NCI-H1694 treated with DMSO at 0.1 percent for 48 hours (cell line): ENCODE measurements at regions not wholly inside any gene's neighbourhood (a gene's known extent, or its start where the extent isn't known, plus 50 kb on each side); places are given as distances from the start of the nearest gene placed in this dataset.
"Not testable (repeated sequence)": the region's sequence is repeated elsewhere in the genome, so short reads cannot be mapped to it uniquely, and the experiment has no call there.

Source experiments
- DNase-seq: peaks from one replicate; lab custom pipeline; 2025; lab: John Stamatoyannopoulos, UW

- DNase-seq: no peak
Measured at GRCh38 chr2:3899536-3900155, 196.3 kb downstream of the DCDC2C start.

DNA sequence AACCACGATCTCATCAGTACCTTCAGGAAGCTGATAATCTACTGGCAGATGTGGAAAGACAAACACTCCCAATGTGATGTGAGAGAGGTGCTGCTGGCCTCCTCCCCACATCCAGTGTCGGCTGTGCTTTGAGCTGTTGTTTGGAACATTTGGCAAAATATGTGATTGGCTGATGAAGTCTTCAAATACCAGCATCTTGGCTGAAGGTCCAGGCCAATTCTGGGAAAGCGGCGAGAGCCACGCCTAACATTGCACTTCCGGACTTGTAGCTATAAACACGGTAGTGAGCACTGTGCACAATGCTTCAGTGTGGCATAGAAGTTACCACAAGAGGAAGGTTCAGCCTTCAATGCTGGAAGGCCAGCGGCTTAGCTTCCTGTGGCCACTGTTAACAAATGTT is 198.8 kb downstream of the DCDC2C start:
- DNase-seq: no peak

GRCh38 chr2:3904061-3904460 is 200.7 kb downstream of the DCDC2C start:
- DNase-seq: no peak

- not testable (repeated sequence) for DNase-seq
Measured at GRCh38 chr2:3908498-3908897, 205.1 kb downstream of the DCDC2C start.

DNA sequence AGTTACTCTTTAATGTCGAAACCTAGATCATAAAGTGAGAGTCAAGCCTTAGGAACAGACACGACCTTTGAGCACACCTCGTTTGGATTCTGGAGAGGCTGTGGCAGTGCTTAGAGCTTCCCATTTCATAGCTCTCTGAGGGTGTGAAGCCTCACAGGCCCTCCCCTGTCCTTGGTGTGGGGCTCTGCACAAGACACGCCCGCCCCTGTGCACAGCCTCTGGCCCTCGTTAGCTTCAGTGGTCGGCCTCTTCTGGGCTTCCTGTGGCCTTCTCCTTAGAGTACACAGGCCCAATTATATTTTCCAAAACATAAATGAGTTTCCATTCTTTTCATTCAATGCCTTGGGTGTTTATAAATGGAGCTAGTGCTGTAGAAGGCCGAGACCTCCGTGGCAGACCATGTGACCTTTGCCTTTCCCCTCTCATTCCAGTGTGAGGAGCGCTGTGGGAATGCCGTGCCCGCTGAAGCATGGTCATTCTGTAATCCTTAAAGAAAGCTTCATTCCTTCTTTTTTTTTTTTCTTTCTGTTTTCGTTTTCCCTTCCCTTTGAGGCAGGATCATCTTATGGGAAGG is 208.6 kb downstream of the DCDC2C start:
- DNase-seq: no peak

DNA sequence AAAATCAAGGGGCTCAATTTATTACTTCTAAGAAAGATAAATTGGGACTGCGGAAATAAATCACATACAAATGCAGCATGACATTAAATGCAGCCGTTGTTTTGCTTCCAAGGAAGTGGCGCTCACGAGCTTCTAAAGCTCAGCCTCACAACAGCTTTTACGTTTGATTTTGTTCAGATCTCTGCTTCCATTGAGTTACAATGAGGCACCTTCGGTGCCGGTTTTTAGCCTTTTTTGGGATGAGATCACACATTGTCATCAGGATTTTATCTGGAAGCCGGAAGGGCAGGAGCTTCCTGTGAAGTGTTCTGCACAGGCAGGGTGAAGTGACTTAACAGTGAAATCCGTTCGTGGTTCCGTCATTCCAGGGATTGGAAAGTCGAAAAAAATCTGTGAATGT is 209.8 kb downstream of the DCDC2C start:
- no peak for DNase-seq

- no peak for DNase-seq
Measured at GRCh38 chr2:3914241-3914640, 210.9 kb downstream of the DCDC2C start.

DNA sequence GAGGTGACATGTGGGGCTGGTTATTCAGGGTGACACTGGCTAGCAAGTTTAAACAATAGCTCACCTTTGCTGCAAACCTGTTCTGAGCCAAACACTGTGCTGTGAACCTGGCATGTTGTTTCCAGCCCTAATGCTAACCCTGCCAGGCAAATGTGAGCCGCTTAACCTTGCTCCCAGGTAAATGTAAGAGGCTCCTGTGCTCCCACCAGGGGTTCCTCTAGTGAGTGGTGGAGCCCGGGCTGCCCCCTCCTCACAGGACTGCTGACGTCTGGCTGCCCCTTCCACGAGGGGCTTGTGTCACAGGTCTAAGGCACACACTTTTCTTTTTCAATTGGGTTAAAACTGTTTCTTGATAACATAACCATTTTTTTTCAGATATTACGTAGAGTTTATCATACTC is 223.7 kb downstream of the DCDC2C start:
- DNase-seq: no peak

GRCh38 chr2:3929374-3929773 is 226.0 kb downstream of the DCDC2C start:
- DNase-seq: no peak

DNA sequence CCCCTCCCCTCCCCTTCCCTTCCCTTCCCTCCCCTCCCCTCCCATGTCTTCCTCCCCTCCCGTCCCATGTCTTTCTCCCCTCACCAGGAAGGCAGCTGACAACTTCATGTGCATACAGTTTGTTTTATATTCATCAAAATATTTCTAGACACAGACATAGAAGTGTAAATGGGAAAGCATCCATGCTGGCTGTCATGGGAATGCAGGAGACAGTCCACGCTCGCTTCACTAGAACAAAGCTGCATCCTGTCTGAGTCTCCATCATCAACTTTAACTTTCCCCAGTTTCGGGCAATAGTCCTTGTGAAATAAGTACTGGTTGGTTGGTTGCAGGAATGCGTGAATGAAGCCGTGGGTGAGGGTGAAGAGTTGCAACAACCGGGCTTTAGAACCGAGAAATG is 226.9 kb downstream of the DCDC2C start:
- no peak for DNase-seq

DNA sequence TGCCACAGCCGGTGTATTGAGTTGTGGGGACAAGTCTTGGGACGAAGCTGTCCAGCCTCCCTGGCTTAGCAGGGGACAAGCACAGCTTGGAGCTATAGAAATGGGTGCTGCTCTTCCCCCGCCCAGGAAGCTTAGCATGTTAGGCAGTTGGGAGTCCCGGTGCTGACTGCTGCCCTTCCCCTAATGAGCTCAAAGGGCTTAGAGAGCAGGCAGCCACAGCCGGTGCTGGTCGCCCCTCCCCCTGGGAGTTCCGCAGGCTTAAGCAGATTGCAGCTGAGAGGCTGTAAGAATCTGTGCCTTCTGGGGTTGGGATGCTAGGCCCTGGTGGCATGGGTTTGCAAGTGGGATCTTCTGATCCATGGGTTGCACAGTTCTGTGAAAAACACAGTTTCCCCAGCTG is 237.3 kb downstream of the DCDC2C start:
- DNase-seq: no peak

GRCh38 chr2:3942841-3943240 is 239.5 kb downstream of the DCDC2C start:
- DNase-seq: no peak

GRCh38 chr2:3944071-3944470 is 240.7 kb downstream of the DCDC2C start:
- no peak for DNase-seq

- no peak for DNase-seq
Measured at GRCh38 chr2:3944841-3945240, 241.5 kb downstream of the DCDC2C start.

- no peak for DNase-seq
Measured at GRCh38 chr2:3948191-3948590, 244.8 kb downstream of the DCDC2C start.

- no peak for DNase-seq
Measured at GRCh38 chr2:3951131-3951954, 248.0 kb downstream of the DCDC2C start.

GRCh38 chr2:3952866-3953516 is 249.6 kb downstream of the DCDC2C start:
- DNase-seq: no peak

GRCh38 chr2:3954261-3954660 is 250.9 kb downstream of the DCDC2C start:
- DNase-seq: no peak

- no peak for DNase-seq
Measured at GRCh38 chr2:3956406-3956805, 253.0 kb downstream of the DCDC2C start.

DNA sequence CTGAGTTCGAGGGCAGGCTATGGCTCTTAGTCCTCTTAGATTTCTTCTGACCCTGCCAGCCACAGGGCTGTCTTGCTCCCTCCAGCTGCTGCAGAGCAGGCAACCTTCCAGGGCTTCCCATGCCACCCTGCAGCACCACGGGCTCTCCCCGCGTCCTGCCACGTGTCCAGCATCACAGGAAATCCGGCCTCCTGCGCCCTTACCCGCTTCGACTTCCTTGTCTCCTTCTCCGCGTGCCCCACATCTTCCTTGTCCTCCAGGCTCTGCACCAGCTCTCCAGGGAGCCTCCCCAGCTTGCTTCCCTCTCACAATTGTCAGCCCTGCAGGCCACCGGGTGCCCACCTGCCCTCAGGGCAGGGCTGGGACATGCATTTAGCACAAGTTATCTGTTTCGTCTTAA is 253.5 kb downstream of the DCDC2C start:
- no peak for DNase-seq

DNA sequence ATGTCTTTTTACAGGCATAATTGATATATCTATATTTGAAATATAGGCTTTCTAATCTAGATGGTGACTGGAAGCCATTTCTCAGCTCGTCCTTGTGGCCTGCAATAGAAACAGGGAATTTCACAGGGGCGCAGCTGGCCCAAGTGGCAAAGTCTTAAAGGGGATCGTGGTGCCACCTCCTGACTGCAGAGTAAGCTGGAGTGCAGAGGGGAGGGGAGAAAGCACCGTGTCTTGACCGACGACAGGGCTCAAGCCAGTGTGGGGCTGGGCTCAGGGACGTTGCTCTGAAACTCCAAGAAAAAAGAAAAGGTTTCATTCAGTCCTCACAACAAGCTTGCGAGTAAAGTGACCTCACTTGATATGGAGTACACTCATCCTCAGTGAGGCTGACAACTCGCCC is 255.1 kb downstream of the DCDC2C start:
- no peak for DNase-seq

DNA sequence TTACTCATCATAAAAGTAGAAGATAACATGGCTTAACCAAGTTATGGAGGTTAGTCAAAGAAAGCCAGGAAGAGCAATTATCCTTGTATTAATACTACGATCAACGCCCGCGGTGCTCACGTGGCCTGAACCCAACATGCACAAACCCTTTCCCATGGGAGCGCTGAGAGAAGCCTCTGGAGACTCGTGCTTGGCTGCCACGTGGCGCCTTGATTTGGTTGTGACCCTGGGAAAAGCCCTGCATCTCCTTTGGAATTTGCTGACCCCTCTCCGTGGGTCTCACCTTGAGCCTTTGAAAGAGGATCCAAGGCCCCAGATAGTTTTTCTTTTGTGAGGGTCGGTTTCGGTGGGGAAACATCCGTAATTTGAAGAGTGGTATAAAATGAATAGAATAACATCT is 255.6 kb downstream of the DCDC2C start:
- DNase-seq: no peak

DNA sequence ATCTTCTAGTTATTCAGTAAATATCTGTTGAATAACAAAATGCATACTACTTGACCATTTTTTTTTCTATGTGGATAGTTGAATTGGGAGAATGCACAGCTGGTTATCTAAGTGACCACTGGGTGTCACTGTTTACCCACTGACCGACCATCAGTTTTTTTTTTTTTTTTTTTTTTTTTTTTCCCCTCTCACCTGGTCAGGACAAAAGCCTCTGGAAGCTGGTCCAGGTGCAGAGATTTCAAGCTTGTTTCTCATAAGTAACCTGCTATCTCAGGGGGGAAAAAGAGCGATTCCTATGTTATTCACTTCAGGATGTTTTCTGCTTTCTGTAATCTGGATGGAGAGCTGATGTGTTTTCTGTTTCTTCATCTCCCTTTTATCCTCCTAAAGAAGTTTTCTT is 256.0 kb downstream of the DCDC2C start:
- DNase-seq: peak; percentile 62
